Type B pancreatic cell (in vitro differentiated cells): ENCODE measurements at regions not wholly inside any gene's neighbourhood (a gene's known extent, or its start where the extent isn't known, plus 50 kb on each side); places are given as distances from the start of the nearest gene placed in this dataset.

Experiments
- DNase-seq: peaks from one replicate; pipeline ENCODE4 v3.0.0; 2021; ENCODE audit warnings: mixed read lengths; ENCODE audit not compliant: unreplicated experiment; ENCODE audit errors: extremely low spot score
- H3K27ac Mint-ChIP-seq: 2 replicates; pipeline ENCODE4 v1.8.0; 2021; ENCODE audit warnings: mild to moderate bottlenecking, mixed read lengths
- H3K27me3 Mint-ChIP-seq: 2 replicates; pipeline ENCODE4 v1.8.0; 2021; ENCODE audit warnings: mixed read lengths
- H3K36me3 Mint-ChIP-seq: 2 replicates; pipeline ENCODE4 v1.8.0; 2021; ENCODE audit warnings: mixed read lengths
- H3K4me1 Mint-ChIP-seq: one replicate; pipeline ENCODE4 v1.8.0; 2021; ENCODE audit warnings: mixed read lengths; ENCODE audit not compliant: unreplicated experiment
- H3K4me3 Mint-ChIP-seq: 2 replicates; pipeline ENCODE4 v1.8.0; 2021; ENCODE audit warnings: mild to moderate bottlenecking, mixed read lengths
- H3K9me3 Mint-ChIP-seq: 2 replicates; pipeline ENCODE4 v1.8.0; 2021; ENCODE audit warnings: mixed read lengths
- TF ChIP-seq, protein P1 (sequence below): fragments of 200-600 bp; sonication (generic); conservative IDR thresholded peaks from 2 replicates; pipeline ENCODE4 v1.5.0; 2021; ENCODE audit warnings: antibody characterized with exemption, mild to moderate bottlenecking

- H3K27ac Mint-ChIP-seq: no peak overlapping the region
- TF ChIP-seq, protein P1, sequence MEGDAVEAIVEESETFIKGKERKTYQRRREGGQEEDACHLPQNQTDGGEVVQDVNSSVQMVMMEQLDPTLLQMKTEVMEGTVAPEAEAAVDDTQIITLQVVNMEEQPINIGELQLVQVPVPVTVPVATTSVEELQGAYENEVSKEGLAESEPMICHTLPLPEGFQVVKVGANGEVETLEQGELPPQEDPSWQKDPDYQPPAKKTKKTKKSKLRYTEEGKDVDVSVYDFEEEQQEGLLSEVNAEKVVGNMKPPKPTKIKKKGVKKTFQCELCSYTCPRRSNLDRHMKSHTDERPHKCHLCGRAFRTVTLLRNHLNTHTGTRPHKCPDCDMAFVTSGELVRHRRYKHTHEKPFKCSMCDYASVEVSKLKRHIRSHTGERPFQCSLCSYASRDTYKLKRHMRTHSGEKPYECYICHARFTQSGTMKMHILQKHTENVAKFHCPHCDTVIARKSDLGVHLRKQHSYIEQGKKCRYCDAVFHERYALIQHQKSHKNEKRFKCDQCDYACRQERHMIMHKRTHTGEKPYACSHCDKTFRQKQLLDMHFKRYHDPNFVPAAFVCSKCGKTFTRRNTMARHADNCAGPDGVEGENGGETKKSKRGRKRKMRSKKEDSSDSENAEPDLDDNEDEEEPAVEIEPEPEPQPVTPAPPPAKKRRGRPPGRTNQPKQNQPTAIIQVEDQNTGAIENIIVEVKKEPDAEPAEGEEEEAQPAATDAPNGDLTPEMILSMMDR: no peak
- no peak overlapping the region for H3K4me3 Mint-ChIP-seq
- no peaks in the 10 kb centered on the region for H3K4me1 Mint-ChIP-seq
- no peaks in the 10 kb centered on the region for H3K36me3 Mint-ChIP-seq
- DNase-seq: no peak
- peaks cover 5% of the 10 kb centered on the region for H3K27me3 Mint-ChIP-seq
- no peaks in the 10 kb centered on the region for H3K9me3 Mint-ChIP-seq
Measured at GRCh38 chr3:28781053-28781452, 432.4 kb upstream of the AZI2 start.

DNA sequence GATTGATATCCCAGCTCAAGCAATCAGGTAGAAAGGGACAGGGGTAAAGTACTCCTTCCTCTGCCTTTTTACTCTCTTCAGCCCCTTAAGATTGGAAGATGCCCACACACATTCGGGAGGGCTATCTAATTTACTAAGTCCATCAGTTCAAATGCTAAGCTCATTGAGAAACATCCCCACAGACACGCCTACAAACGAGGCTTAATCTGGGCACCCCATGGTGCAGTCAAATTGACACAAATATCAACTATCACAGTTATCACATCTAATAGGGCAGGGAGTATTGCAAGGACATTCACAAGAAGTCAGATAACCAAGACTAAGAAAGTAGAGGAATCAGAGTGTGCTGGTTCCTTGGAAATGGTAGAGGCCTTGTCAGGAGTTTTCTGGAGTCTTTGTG lies 437.8 kb upstream of the AZI2 start:
- H3K27me3 Mint-ChIP-seq: peaks cover 8% of the 10 kb centered on the region
- no peaks in the 10 kb centered on the region for H3K36me3 Mint-ChIP-seq
- H3K4me1 Mint-ChIP-seq: peaks cover 1% of the 10 kb centered on the region
- H3K9me3 Mint-ChIP-seq: no peaks in the 10 kb centered on the region
- H3K4me3 Mint-ChIP-seq: no peak overlapping the region
- TF ChIP-seq, protein P1: no peak
- no peak for DNase-seq
- H3K27ac Mint-ChIP-seq: no peak overlapping the region

DNA sequence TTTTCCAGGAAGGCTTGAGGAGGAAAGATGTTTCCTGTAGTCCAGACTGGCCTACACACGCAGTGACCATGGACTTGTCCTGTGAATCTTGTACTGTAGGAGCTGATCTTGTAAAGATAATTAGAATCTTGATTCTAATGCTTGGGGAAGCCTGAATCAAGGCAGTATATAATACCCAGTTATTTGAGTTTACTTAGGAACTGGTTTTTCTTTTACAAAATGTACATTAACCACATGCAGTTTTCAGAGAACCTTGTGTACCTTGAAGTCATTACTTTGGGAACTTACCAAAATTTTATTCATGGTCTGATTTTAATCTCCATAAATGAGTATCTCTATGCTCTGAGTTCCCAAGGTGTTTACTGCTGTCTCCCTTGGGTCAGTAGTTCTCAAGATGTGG lies 439.9 kb upstream of the AZI2 start:
- Mint-ChIP-seq H3K36me3 (no peaks in the 10 kb centered on the region), H3K27me3 (peaks cover 3% of the 10 kb centered on the region), H3K27ac (no peak overlapping the region), H3K4me3 (no peak overlapping the region), H3K9me3 (no peaks in the 10 kb centered on the region), H3K4me1 (peaks cover 8% of the 10 kb centered on the region)
- TF ChIP-seq, protein P1: no peak
- no peak for DNase-seq

DNA sequence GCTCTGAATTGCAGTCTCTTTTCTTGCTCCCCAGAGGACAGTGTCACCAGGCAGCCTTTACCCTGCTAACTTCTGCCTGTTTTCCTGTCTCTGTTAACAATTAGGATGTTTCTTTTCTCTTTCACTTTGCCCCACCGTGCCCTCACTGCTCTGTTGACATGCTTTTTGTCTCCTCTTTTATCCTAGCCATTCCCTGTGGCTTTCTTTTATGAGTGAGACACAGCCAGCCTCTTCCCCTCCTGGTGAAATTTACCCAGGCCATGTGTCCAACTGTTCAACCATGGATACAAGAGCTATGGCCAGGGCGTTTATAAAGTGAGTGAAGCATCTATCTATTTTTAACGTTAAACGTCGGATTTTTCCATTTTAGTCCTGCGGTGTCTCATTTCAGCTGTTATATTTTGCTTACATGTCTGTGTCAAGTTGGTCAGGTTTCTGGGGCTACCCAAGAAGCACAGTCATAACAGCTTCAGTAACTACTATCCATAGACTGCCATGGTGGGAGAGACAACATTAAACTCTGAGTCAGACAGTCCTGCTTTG lies 443.2 kb upstream of the AZI2 start:
- Mint-ChIP-seq H3K36me3 (no peaks in the 10 kb centered on the region), H3K4me3 (no peak overlapping the region), H3K9me3 (no peaks in the 10 kb centered on the region), H3K27me3 (peaks cover 3% of the 10 kb centered on the region), H3K4me1 (peaks cover 8% of the 10 kb centered on the region), H3K27ac (no peak overlapping the region)
- no peak for DNase-seq
- TF ChIP-seq, protein P1: no peak

DNA sequence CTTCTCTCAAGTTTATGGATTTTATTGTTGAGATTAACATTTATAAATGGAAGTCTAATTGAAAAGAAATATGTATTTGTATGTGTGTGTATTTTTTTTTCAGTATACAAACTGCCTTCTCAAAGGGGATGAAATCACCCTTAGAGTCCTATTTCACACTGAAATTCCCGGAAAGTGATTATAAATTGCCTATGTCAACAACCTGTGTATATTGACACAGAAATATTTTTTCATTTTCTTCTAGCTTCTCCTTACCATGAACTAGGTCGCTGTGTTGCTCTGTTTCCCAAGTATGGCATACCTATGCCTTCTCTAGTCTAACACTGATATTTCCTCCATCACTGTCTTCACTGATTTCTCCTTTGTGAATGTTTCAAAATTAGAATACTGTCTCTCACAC lies 444.0 kb upstream of the AZI2 start:
- no peaks in the 10 kb centered on the region for H3K36me3 Mint-ChIP-seq
- H3K4me1 Mint-ChIP-seq: peaks cover 8% of the 10 kb centered on the region
- H3K4me3 Mint-ChIP-seq: no peak overlapping the region
- TF ChIP-seq, protein P1: no peak
- peaks cover 3% of the 10 kb centered on the region for H3K27me3 Mint-ChIP-seq
- H3K27ac Mint-ChIP-seq: no peak overlapping the region
- no peaks in the 10 kb centered on the region for H3K9me3 Mint-ChIP-seq
- no peak for DNase-seq

- Mint-ChIP-seq H3K4me1 (no peaks in the 10 kb centered on the region), H3K27ac (no peak overlapping the region), H3K4me3 (no peak overlapping the region), H3K27me3 (no peaks in the 10 kb centered on the region), H3K36me3 (no peaks in the 10 kb centered on the region), H3K9me3 (no peaks in the 10 kb centered on the region)
- TF ChIP-seq, protein P1: no peak
- no peak for DNase-seq
Measured at GRCh38 chr3:28799084-28799483, 450.5 kb upstream of the AZI2 start.
